ENCODE measurements at regions not wholly inside any gene's neighbourhood (a gene's known extent, or its start where the extent isn't known, plus 50 kb on each side); places are given as distances from the start of the nearest gene placed in this dataset.

GRCh38 chr2:52127527-52127926 lies 1095.6 kb upstream of the NRXN1 start:
- H3K36me3 Mint-ChIP-seq = no peaks in the 10 kb centered on the region
- DNase-seq (ENCODE audit: low spot score in 2 of 2) (no peak), ATAC-seq (no peak)
- H3K9me3 Mint-ChIP-seq = peaks cover 7% of the 10 kb centered on the region
- H3K4me1 Mint-ChIP-seq = no peaks in the 10 kb centered on the region
- H3K4me3 Mint-ChIP-seq = no peak overlapping the region
- no peak overlapping the region for H3K27ac Mint-ChIP-seq

GRCh38 chr2:52117299-52117698 lies 1085.4 kb upstream of the NRXN1 start:
- ATAC-seq (no peak), DNase-seq (ENCODE audit: low spot score in 2 of 2) (no peak)
- no peaks in the 10 kb centered on the region for H3K36me3 Mint-ChIP-seq
- H3K9me3 Mint-ChIP-seq = peaks cover 9% of the 10 kb centered on the region
- H3K4me1 Mint-ChIP-seq = no peaks in the 10 kb centered on the region
- H3K27ac Mint-ChIP-seq = no peak overlapping the region
- H3K4me3 Mint-ChIP-seq = no peak overlapping the region

GRCh38 chr2:52115750-52116149 lies 1083.8 kb upstream of the NRXN1 start:
- no peak overlapping the region for H3K27ac Mint-ChIP-seq
- H3K4me1 Mint-ChIP-seq = no peaks in the 10 kb centered on the region
- no peak for DNase-seq (ENCODE audit: low spot score in 2 of 2)

GRCh38 chr2:52113338-52113737 lies 1081.4 kb upstream of the NRXN1 start:
- no peak overlapping the region for H3K27ac Mint-ChIP-seq
- DNase-seq (ENCODE audit: low spot score in 2 of 2) = no peak
- peaks cover 11% of the 10 kb centered on the region for H3K9me3 Mint-ChIP-seq

More at GRCh38 chr2:52115750-52116149, 1083.8 kb upstream of the NRXN1 start:
- no peak overlapping the region for H3K4me3 Mint-ChIP-seq
- no peaks in the 10 kb centered on the region for H3K36me3 Mint-ChIP-seq
- peaks cover 15% of the 10 kb centered on the region for H3K9me3 Mint-ChIP-seq
- no peak for ATAC-seq

GRCh38 chr2:52112141-52112540 lies 1080.2 kb upstream of the NRXN1 start:
- DNase-seq (ENCODE audit: low spot score in 2 of 2) (no peak), ATAC-seq (no peak)
- Mint-ChIP-seq H3K4me1 (no peaks in the 10 kb centered on the region), H3K4me3 (no peak overlapping the region), H3K9me3 (peaks cover 11% of the 10 kb centered on the region), H3K27ac (no peak overlapping the region), H3K36me3 (no peaks in the 10 kb centered on the region)

More at GRCh38 chr2:52113338-52113737, 1081.4 kb upstream of the NRXN1 start:
- Mint-ChIP-seq H3K4me1 (no peaks in the 10 kb centered on the region), H3K36me3 (no peaks in the 10 kb centered on the region), H3K4me3 (no peak overlapping the region)
- ATAC-seq = no peak

GRCh38 chr2:52107124-52107523 lies 1075.2 kb upstream of the NRXN1 start:
- DNase-seq (ENCODE audit: low spot score in 2 of 2) = no peak
- H3K4me3 Mint-ChIP-seq = no peak overlapping the region
- no peaks in the 10 kb centered on the region for H3K4me1 Mint-ChIP-seq
- no peaks in the 10 kb centered on the region for H3K36me3 Mint-ChIP-seq
- peaks cover 3% of the 10 kb centered on the region for H3K9me3 Mint-ChIP-seq
- no peak overlapping the region for H3K27ac Mint-ChIP-seq
- no peak for ATAC-seq

- Mint-ChIP-seq H3K9me3 (peaks cover 10% of the 10 kb centered on the region), H3K4me1 (no peaks in the 10 kb centered on the region), H3K27ac (no peak overlapping the region), H3K4me3 (no peak overlapping the region), H3K36me3 (no peaks in the 10 kb centered on the region)
- DNase-seq (ENCODE audit: low spot score in 2 of 2) (no peak), ATAC-seq (no peak)
Observed at GRCh38 chr2:52097071-52097470, 1065.1 kb upstream of the NRXN1 start.

GRCh38 chr2:52084759-52085158 lies 1052.8 kb upstream of the NRXN1 start:
- Mint-ChIP-seq H3K36me3 (no peaks in the 10 kb centered on the region), H3K4me3 (no peak overlapping the region), H3K4me1 (no peaks in the 10 kb centered on the region), H3K27ac (no peak overlapping the region), H3K9me3 (peaks cover 2% of the 10 kb centered on the region)
- ATAC-seq = no peak
- no peak for DNase-seq (ENCODE audit: low spot score in 2 of 2)

GRCh38 chr2:52083214-52083613 lies 1051.3 kb upstream of the NRXN1 start:
- no peaks in the 10 kb centered on the region for H3K36me3 Mint-ChIP-seq
- no peak for ATAC-seq
- no peak overlapping the region for H3K27ac Mint-ChIP-seq
- no peak for DNase-seq (ENCODE audit: low spot score in 2 of 2)
- H3K4me1 Mint-ChIP-seq = no peaks in the 10 kb centered on the region
- no peak overlapping the region for H3K4me3 Mint-ChIP-seq
- H3K9me3 Mint-ChIP-seq = peaks cover 2% of the 10 kb centered on the region

- no peaks in the 10 kb centered on the region for H3K36me3 Mint-ChIP-seq
- H3K9me3 Mint-ChIP-seq = peaks cover 2% of the 10 kb centered on the region
- H3K4me1 Mint-ChIP-seq = no peaks in the 10 kb centered on the region
- no peak for DNase-seq (ENCODE audit: low spot score in 2 of 2)
- ATAC-seq = no peak
- no peak overlapping the region for H3K4me3 Mint-ChIP-seq
- H3K27ac Mint-ChIP-seq = no peak overlapping the region
Observed at GRCh38 chr2:52082646-52083045, 1050.7 kb upstream of the NRXN1 start.

GRCh38 chr2:52079602-52080001 lies 1047.7 kb upstream of the NRXN1 start:
- Mint-ChIP-seq H3K4me3 (no peak overlapping the region), H3K4me1 (no peaks in the 10 kb centered on the region), H3K36me3 (no peaks in the 10 kb centered on the region), H3K27ac (no peak overlapping the region), H3K9me3 (no peaks in the 10 kb centered on the region)
- no peak for DNase-seq (ENCODE audit: low spot score in 2 of 2)
- no peak for ATAC-seq

GRCh38 chr2:52077159-52077558 lies 1045.2 kb upstream of the NRXN1 start:
- H3K27ac Mint-ChIP-seq = no peak overlapping the region

GRCh38 chr2:52074130-52074719 lies 1042.3 kb upstream of the NRXN1 start:
- H3K4me1 Mint-ChIP-seq = no peaks in the 10 kb centered on the region
- ATAC-seq (no peak), DNase-seq (ENCODE audit: low spot score in 2 of 2) (no peak)
- no peaks in the 10 kb centered on the region for H3K9me3 Mint-ChIP-seq
- no peak overlapping the region for H3K4me3 Mint-ChIP-seq
- no peaks in the 10 kb centered on the region for H3K36me3 Mint-ChIP-seq
- no peak overlapping the region for H3K27ac Mint-ChIP-seq

More at GRCh38 chr2:52077159-52077558, 1045.2 kb upstream of the NRXN1 start:
- H3K4me1 Mint-ChIP-seq = no peaks in the 10 kb centered on the region
- ATAC-seq = no peak
- no peak for DNase-seq (ENCODE audit: low spot score in 2 of 2)
- no peaks in the 10 kb centered on the region for H3K9me3 Mint-ChIP-seq
- H3K4me3 Mint-ChIP-seq = no peak overlapping the region
- H3K36me3 Mint-ChIP-seq = no peaks in the 10 kb centered on the region

- Mint-ChIP-seq H3K27ac (no peak overlapping the region), H3K9me3 (no peaks in the 10 kb centered on the region), H3K4me1 (no peaks in the 10 kb centered on the region), H3K36me3 (no peaks in the 10 kb centered on the region), H3K4me3 (no peak overlapping the region)
- no peak for ATAC-seq
- DNase-seq (ENCODE audit: low spot score in 2 of 2) = no peak
Observed at GRCh38 chr2:52072949-52073348, 1041.0 kb upstream of the NRXN1 start.

- Mint-ChIP-seq H3K4me3 (no peak overlapping the region), H3K36me3 (no peaks in the 10 kb centered on the region), H3K9me3 (no peaks in the 10 kb centered on the region), H3K27ac (no peak overlapping the region), H3K4me1 (no peaks in the 10 kb centered on the region)
- DNase-seq (ENCODE audit: low spot score in 2 of 2) = no peak
- ATAC-seq = no peak
Observed at GRCh38 chr2:52070665-52071064, 1038.7 kb upstream of the NRXN1 start.

GRCh38 chr2:52064234-52064633 lies 1032.3 kb upstream of the NRXN1 start:
- no peaks in the 10 kb centered on the region for H3K4me1 Mint-ChIP-seq
- H3K9me3 Mint-ChIP-seq = peaks cover 5% of the 10 kb centered on the region
- no peak for DNase-seq (ENCODE audit: low spot score in 2 of 2)

GRCh38 chr2:52054824-52055223 lies 1022.9 kb upstream of the NRXN1 start:
- H3K36me3 Mint-ChIP-seq = no peaks in the 10 kb centered on the region
- H3K4me3 Mint-ChIP-seq = no peak overlapping the region
- H3K9me3 Mint-ChIP-seq = peaks cover 7% of the 10 kb centered on the region
- no peak overlapping the region for H3K27ac Mint-ChIP-seq
- ATAC-seq (no peak), DNase-seq (ENCODE audit: low spot score in 2 of 2) (no peak)
- no peaks in the 10 kb centered on the region for H3K4me1 Mint-ChIP-seq

More at GRCh38 chr2:52064234-52064633, 1032.3 kb upstream of the NRXN1 start:
- ATAC-seq = no peak
- H3K4me3 Mint-ChIP-seq = no peak overlapping the region
- H3K36me3 Mint-ChIP-seq = no peaks in the 10 kb centered on the region
- H3K27ac Mint-ChIP-seq = no peak overlapping the region

Data from stimulated activated effector memory CD8-positive, alpha-beta T cell treated with anti-CD3 and anti-CD28 coated beads, Interleukin-12 subunit alpha, Interleukin-12 subunit beta, amount 100 ng/mL, for 72 hours (primary cell).